ENCODE measurements at regions not wholly inside any gene's neighbourhood (a gene's known extent, or its start where the extent isn't known, plus 50 kb on each side); places are given as distances from the start of the nearest gene placed in this dataset.
"Not testable (repeated sequence)": the region's sequence is repeated elsewhere in the genome, so short reads cannot be mapped to it uniquely, and the experiment has no call there.

DNA sequence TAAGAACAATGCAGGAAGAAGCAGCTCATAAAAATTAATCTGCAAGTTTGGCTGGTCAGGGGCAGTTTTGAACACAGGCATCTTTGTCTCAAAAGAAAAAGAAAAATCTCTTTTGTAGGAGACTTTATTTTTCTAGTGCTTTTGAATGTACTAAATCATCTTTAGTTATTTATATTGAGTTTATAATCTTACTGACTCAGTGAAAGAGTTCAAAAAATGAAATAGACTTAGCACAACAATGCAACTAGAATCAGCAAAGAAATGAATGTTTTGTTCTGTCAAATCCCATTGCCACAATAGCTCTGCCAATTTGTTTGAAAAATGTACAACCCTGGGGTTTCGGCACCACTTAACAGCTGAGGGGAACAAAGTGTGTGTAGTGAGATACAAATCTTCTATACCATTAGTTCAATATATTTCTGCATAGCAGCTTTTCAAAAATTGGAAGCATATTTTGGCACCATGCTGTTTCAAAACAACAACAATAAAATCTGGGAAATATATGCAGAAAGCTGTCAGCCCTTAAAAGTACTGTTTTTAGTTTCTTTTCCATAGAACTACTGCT, 1969.1 kb downstream of the MRPL39 start:
- Mint-ChIP-seq H3K36me3 (ENCODE audit: low read depth) (no peaks in the 10 kb centered on the region), H3K27ac (no peak overlapping the region), H3K9me3 (no peaks in the 10 kb centered on the region), H3K27me3 (ENCODE audit: low read depth) (no peaks in the 10 kb centered on the region), H3K4me1 (ENCODE audit: low read depth) (no peaks in the 10 kb centered on the region), H3K4me3 (ENCODE audit: low read depth) (no peak overlapping the region)
- intact Hi-C loops (cut with micrococcal nuclease): no loop called here
- no peak for DNase-seq (ENCODE audit: low spot score)

DNA sequence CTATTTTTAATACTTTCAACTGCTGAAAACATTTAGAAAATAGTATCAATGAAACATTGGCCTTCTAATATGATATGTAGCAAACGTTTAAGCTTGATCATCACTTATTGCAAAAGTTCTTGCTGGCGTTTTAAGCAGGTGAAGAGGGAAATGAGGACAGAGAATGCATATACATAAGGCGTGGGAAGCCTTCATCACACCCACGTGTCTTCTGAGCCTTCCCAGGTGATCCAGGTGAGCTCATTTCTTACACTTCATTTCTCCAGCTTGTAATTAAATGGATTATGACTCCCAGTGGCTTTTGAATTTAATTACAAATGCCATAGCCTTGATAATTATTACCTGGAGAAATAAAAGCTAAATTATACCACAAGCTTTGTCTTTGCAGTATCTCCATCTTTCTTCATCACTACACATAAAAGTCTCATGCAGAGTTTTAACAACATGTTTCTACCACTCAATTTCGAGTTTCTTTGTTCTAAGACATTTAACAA, 1973.8 kb downstream of the MRPL39 start:
- H3K36me3 Mint-ChIP-seq (ENCODE audit: low read depth): no peaks in the 10 kb centered on the region
- H3K27me3 Mint-ChIP-seq (ENCODE audit: low read depth): no peaks in the 10 kb centered on the region
- intact Hi-C loops (cut with micrococcal nuclease): no loop called here
- no peak for DNase-seq (ENCODE audit: low spot score)
- no peaks in the 10 kb centered on the region for H3K9me3 Mint-ChIP-seq
- H3K27ac Mint-ChIP-seq: no peak overlapping the region
- no peak overlapping the region for H3K4me3 Mint-ChIP-seq (ENCODE audit: low read depth)
- no peaks in the 10 kb centered on the region for H3K4me1 Mint-ChIP-seq (ENCODE audit: low read depth)

DNA sequence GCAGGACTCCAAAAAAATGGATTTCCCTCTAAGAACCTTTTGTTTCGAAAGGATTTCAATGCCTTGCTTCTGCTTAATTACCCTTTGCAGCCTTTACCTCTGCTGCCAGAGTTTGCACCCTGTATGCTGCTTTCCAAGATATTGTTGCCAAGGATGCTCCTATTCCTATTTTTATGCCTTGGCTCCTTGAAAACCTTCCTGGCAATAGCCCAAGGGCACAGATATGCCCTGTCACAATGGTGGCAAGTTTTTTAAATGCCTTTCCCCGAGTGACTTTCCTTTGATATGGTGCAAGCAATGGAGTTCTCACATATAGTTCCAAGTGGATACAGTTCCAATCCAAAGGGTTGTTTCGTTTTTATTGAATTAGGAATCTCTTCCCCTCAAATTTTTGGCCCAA, 1983.0 kb downstream of the MRPL39 start:
- no peak overlapping the region for H3K4me3 Mint-ChIP-seq (ENCODE audit: low read depth)
- H3K9me3 Mint-ChIP-seq: no peaks in the 10 kb centered on the region
- H3K4me1 Mint-ChIP-seq (ENCODE audit: low read depth): no peaks in the 10 kb centered on the region
- no peaks in the 10 kb centered on the region for H3K27me3 Mint-ChIP-seq (ENCODE audit: low read depth)
- DNase-seq (ENCODE audit: low spot score): no peak
- no peaks in the 10 kb centered on the region for H3K36me3 Mint-ChIP-seq (ENCODE audit: low read depth)
- intact Hi-C loops (cut with micrococcal nuclease): no loop called here
- H3K27ac Mint-ChIP-seq: no peak overlapping the region

DNA sequence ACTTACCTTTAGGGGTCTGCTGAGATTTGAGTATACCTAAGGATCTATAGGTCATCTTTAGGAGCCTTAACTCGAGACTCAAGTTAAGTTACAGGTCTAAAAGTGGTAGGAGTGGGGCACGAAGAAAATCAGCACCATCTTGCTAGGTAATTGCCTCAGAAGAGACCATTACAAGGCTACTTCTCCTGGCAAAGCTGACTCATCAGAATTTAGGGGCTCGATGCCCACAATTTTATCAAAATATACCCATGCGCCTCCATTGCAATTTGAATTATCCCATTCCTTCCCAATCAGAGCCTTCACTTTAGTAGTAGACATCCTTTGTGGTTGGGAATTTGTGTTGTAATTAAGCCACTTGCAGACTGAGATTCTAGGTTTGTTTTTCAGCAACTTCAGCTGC, 1994.3 kb downstream of the MRPL39 start:
- no peak overlapping the region for H3K27ac Mint-ChIP-seq
- H3K36me3 Mint-ChIP-seq (ENCODE audit: low read depth): no peaks in the 10 kb centered on the region

DNA sequence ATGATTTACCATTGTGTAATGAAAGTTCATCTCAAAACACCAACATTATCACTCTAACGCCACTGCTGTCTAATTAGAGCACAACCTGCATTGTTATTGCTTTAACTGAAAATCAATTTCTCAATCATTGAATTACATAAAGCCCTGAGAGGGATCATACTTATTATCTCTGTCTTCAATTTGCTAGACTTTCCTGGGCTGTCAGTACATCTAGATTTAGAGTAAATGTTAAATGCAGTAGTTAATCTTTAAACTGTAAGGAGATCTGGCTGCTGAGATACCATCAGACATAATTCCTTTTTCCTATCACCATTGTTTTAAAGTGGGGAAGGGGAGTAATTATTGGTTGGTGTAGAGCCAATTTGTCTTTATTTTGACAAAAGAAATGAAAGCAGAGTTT, 1995.1 kb downstream of the MRPL39 start:
- H3K4me3 Mint-ChIP-seq (ENCODE audit: low read depth): no peak overlapping the region
- no peak for DNase-seq (ENCODE audit: low spot score)
- H3K27me3 Mint-ChIP-seq (ENCODE audit: low read depth): no peaks in the 10 kb centered on the region
- H3K36me3 Mint-ChIP-seq (ENCODE audit: low read depth): no peaks in the 10 kb centered on the region
- no peaks in the 10 kb centered on the region for H3K9me3 Mint-ChIP-seq
- no peaks in the 10 kb centered on the region for H3K4me1 Mint-ChIP-seq (ENCODE audit: low read depth)
- no peak overlapping the region for H3K27ac Mint-ChIP-seq
- intact Hi-C loops (cut with micrococcal nuclease): no loop called here

More for the DNA sequence above, 1994.3 kb downstream of the MRPL39 start:
- no peak overlapping the region for H3K4me3 Mint-ChIP-seq (ENCODE audit: low read depth)
- intact Hi-C loops (cut with micrococcal nuclease): no loop called here
- H3K9me3 Mint-ChIP-seq: no peaks in the 10 kb centered on the region
- H3K4me1 Mint-ChIP-seq (ENCODE audit: low read depth): no peaks in the 10 kb centered on the region
- H3K27me3 Mint-ChIP-seq (ENCODE audit: low read depth): no peaks in the 10 kb centered on the region
- no peak for DNase-seq (ENCODE audit: low spot score)

DNA sequence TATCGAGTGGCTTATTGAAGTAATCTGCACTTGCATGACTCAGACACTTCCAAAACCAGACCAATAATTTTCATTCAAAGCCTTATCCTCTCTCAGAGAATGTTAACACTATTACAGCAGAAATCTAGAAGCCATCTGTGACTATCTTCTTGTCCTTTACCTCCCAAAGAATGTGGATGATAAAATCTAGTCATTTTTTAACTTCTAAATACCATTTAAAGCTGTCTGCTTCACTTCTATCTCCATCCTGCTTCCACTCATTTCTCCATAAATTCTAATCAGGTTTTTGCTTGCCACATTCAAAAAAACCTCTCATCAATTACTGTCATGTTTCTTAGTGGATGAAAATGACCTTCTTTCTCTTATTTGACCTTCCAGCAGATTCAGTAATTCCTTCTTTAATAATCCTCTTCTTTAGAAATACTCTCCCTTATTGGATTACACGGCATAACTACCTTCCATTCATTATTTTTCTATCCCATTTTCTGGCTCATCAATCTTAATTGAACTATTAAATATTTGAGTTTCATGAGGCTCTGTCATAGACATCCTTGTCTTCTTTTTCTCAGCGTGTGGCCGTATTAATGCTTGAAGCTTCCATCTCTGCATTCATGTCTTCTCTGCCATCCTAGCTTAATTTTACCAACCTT, 1999.4 kb downstream of the MRPL39 start:
- Mint-ChIP-seq H3K9me3 (peaks cover 11% of the 10 kb centered on the region), H3K27ac (no peak overlapping the region), H3K27me3 (ENCODE audit: low read depth) (no peaks in the 10 kb centered on the region), H3K4me1 (ENCODE audit: low read depth) (no peaks in the 10 kb centered on the region), H3K36me3 (ENCODE audit: low read depth) (no peaks in the 10 kb centered on the region), H3K4me3 (ENCODE audit: low read depth) (no peak overlapping the region)
- intact Hi-C loops (cut with micrococcal nuclease): no loop called here
- DNase-seq (ENCODE audit: low spot score): no peak

DNA sequence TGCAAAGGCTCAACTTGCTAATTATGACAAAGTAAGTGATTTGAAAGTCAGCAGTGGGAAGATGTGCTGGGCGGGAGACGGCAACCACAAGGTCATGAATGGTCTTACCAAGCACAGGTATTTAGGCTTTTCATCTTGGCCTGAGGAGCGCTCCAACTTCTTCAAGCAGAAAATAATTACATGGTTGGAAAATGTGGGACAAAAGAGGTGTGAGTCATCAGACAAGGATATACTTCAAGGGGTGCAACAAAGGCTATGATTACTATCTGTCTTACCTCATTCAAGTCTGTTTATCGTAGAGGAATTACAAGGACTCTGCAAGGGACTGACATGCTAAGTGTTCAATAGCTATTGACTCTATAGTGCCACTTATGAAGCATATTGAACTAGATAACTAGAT, 2005.7 kb downstream of the MRPL39 start:
- DNase-seq (ENCODE audit: low spot score): no peak
- no peak overlapping the region for H3K27ac Mint-ChIP-seq
- no peaks in the 10 kb centered on the region for H3K4me1 Mint-ChIP-seq (ENCODE audit: low read depth)
- no peaks in the 10 kb centered on the region for H3K36me3 Mint-ChIP-seq (ENCODE audit: low read depth)
- H3K27me3 Mint-ChIP-seq (ENCODE audit: low read depth): no peaks in the 10 kb centered on the region
- H3K4me3 Mint-ChIP-seq (ENCODE audit: low read depth): no peak overlapping the region
- intact Hi-C loops (cut with micrococcal nuclease): no loop called here
- peaks cover 11% of the 10 kb centered on the region for H3K9me3 Mint-ChIP-seq

DNA sequence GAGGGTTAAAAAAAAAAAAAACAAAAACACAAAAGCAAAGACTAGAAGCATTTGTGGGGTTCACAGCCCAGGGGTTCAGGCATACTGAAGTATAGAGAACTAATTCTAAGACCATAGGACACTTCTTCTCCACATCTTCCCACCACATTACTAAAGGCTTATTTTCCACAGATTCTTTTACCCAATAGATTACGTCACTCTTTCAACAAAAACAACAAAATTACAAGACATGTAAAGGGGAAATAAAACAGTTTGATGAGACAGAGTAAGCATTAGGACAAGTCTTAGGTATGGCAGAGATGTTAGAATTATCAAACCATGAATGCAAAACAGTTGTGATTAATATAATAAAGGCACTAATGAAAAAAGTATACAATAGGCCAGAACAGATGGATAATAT, 2013.7 kb downstream of the MRPL39 start:
- Mint-ChIP-seq H3K36me3 (ENCODE audit: low read depth) (no peaks in the 10 kb centered on the region), H3K27me3 (ENCODE audit: low read depth) (no peaks in the 10 kb centered on the region), H3K4me1 (ENCODE audit: low read depth) (no peaks in the 10 kb centered on the region), H3K27ac (no peak overlapping the region), H3K9me3 (no peaks in the 10 kb centered on the region), H3K4me3 (ENCODE audit: low read depth) (no peak overlapping the region)
- intact Hi-C loops (cut with micrococcal nuclease): no loop called here
- no peak for DNase-seq (ENCODE audit: low spot score)

DNA sequence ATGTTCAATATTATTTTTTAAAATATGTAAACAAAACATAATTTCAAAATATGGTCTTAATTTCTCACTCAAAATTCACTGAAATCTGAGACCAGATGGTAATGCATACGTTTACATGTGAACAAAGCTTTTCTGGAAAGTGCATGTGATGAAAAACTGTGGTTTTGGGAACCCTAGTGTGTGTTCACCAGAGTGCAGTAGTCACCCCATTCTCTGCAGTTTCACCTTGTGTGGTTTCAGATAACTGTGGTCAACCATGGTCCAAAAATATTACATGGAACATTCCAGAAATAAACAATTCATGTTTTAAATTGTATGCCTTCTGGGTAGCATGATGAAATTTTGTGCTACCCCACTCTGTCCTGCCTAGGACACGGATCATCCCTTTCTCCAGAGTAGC, 2021.9 kb downstream of the MRPL39 start:
- H3K9me3 Mint-ChIP-seq: no peaks in the 10 kb centered on the region
- no peak for DNase-seq (ENCODE audit: low spot score)
- H3K27me3 Mint-ChIP-seq (ENCODE audit: low read depth): no peaks in the 10 kb centered on the region
- no peaks in the 10 kb centered on the region for H3K36me3 Mint-ChIP-seq (ENCODE audit: low read depth)
- no peaks in the 10 kb centered on the region for H3K4me1 Mint-ChIP-seq (ENCODE audit: low read depth)
- H3K27ac Mint-ChIP-seq: no peak overlapping the region
- H3K4me3 Mint-ChIP-seq (ENCODE audit: low read depth): no peak overlapping the region
- intact Hi-C loops (cut with micrococcal nuclease): no loop called here

DNA sequence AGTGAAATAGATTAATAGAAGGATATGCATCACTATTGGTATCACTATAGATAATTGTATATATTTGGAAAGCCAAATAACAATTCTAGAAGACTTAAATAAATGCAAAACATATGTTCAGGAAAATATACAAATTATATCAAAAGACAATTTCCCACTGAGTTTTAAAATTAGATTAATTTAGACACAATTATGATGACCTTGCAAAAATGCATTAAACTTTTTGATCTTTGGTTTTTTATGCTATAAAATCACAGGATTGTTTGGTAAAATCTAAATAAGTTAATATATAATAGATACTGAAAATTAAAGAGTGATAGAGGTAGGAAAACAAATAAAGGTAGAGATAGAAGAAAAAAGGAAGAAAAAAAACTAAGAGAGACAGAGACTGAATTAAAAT, 2027.7 kb downstream of the MRPL39 start:
- DNase-seq (ENCODE audit: low spot score): no peak
- Mint-ChIP-seq H3K4me3 (ENCODE audit: low read depth) (no peak overlapping the region), H3K27ac (no peak overlapping the region), H3K36me3 (ENCODE audit: low read depth) (no peaks in the 10 kb centered on the region), H3K27me3 (ENCODE audit: low read depth) (no peaks in the 10 kb centered on the region), H3K4me1 (ENCODE audit: low read depth) (no peaks in the 10 kb centered on the region), H3K9me3 (no peaks in the 10 kb centered on the region)
- intact Hi-C loops (cut with micrococcal nuclease): no loop called here

DNA sequence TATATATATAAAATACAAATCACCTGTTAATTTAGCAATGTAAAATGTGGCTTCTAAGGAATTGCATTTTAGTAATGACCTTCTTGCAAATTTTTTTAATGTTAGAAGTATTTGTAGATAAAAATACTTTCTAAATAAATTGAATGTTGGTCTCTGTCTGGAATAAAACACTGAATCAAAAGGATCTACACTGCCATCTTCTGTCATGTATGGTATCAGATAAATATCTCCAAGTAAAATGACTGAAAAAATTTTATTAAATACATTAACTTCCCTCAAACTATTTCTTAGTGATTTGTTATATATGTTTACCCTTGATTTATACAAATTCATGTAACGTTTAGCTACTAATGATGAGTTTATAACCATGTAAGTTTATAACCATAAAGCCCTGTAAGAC, 2029.3 kb downstream of the MRPL39 start:
- Mint-ChIP-seq H3K27me3 (ENCODE audit: low read depth) (no peaks in the 10 kb centered on the region), H3K4me1 (ENCODE audit: low read depth) (no peaks in the 10 kb centered on the region), H3K36me3 (ENCODE audit: low read depth) (no peaks in the 10 kb centered on the region), H3K27ac (no peak overlapping the region), H3K4me3 (ENCODE audit: low read depth) (no peak overlapping the region), H3K9me3 (no peaks in the 10 kb centered on the region)
- intact Hi-C loops (cut with micrococcal nuclease): no loop called here
- DNase-seq (ENCODE audit: low spot score): no peak

DNA sequence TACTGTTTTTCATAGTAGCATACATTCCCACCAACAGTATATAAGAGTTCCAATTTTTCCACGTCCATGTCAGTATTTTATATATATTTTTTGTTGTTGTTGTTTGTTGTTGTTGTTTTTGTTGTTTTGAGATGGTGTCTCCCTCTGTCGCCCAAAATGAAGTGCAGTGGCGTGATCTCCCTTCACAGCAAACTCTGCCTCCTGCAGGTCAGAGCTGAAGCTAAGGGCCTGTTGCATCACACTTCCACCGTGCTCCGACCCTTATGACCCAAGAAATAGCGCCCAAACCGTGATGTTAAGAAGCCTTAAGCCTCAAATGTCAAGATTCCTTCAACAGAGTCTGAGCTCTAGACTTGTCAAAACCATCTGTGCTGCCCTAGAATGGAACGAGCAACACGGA, 2032.3 kb downstream of the MRPL39 start:
- no peak for DNase-seq (ENCODE audit: low spot score)
- H3K27ac Mint-ChIP-seq: no peak overlapping the region
- no peaks in the 10 kb centered on the region for H3K4me1 Mint-ChIP-seq (ENCODE audit: low read depth)
- no peaks in the 10 kb centered on the region for H3K9me3 Mint-ChIP-seq
- no peaks in the 10 kb centered on the region for H3K36me3 Mint-ChIP-seq (ENCODE audit: low read depth)
- H3K4me3 Mint-ChIP-seq (ENCODE audit: low read depth): no peak overlapping the region
- intact Hi-C loops (cut with micrococcal nuclease): no loop called here
- H3K27me3 Mint-ChIP-seq (ENCODE audit: low read depth): no peaks in the 10 kb centered on the region

DNA sequence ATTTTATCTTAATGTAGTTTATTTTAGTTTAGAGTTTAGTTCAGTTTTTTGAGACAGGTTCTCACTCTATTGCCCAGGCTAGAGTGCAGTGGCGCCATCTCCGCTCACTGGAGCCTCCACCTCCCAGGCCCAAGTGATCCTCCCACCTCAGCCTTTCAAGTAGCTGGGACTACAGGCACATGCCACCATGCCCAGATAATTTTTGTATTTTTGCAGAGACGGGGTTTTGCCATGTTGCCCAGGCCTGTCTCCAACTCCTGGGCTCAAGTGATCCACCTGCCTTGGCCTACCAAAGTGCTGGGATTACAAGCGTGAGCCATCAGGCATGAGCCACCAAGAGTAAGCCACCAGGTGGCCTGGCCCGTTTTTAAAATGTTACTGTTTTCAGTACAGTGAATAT, 2058.4 kb downstream of the MRPL39 start:
- H3K4me1 Mint-ChIP-seq (ENCODE audit: low read depth); H3K27me3 Mint-ChIP-seq (ENCODE audit: low read depth); DNase-seq (ENCODE audit: low spot score); H3K9me3 Mint-ChIP-seq; H3K36me3 Mint-ChIP-seq (ENCODE audit: low read depth); intact Hi-C loops (cut with micrococcal nuclease); H3K27ac Mint-ChIP-seq; H3K4me3 Mint-ChIP-seq (ENCODE audit: low read depth): not testable (repeated sequence)

DNA sequence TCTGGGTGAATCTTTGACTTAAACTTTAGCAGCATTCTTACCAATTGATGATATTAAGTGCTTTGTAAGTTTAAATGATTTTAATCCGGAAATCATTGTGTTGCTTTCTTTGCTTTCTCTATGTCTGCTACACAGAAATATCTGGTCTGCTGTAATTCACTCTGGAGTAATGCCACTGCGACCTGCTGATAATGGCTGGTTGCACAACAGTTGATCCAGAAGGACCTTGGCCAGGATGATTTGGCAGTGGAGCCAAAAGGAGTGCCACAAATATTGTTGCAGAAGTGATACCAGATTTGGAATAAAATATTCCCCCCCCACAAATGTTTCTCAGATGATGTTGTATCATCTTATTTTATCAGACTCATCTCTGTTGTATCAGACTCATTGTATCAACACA, 2063.9 kb downstream of the MRPL39 start:
- no peak for DNase-seq (ENCODE audit: low spot score)
- H3K9me3 Mint-ChIP-seq: no peaks in the 10 kb centered on the region
- intact Hi-C loops (cut with micrococcal nuclease): no loop called here
- no peak overlapping the region for H3K27ac Mint-ChIP-seq
- no peaks in the 10 kb centered on the region for H3K27me3 Mint-ChIP-seq (ENCODE audit: low read depth)
- no peaks in the 10 kb centered on the region for H3K36me3 Mint-ChIP-seq (ENCODE audit: low read depth)
- H3K4me1 Mint-ChIP-seq (ENCODE audit: low read depth): no peaks in the 10 kb centered on the region
- H3K4me3 Mint-ChIP-seq (ENCODE audit: low read depth): no peak overlapping the region
